Fibroblast of villous mesenchyme (primary cell): ENCODE measurements at regions not wholly inside any gene's neighbourhood (a gene's known extent, or its start where the extent isn't known, plus 50 kb on each side); places are given as distances from the start of the nearest gene placed in this dataset.
"Not testable (repeated sequence)": the region's sequence is repeated elsewhere in the genome, so short reads cannot be mapped to it uniquely, and the experiment has no call there.

Experiments used
- DNase-seq: peaks from one replicate; pipeline ENCODE4 v3.0.0-alpha.2; 2010; ENCODE audit warnings: low read depth
- H3K4me3 ChIP-seq: 2 replicates; pipeline ENCODE4 v1.5.1; 2011; ENCODE audit warnings: low read depth, mild to moderate bottlenecking, low read length
- CTCF ChIP-seq: IDR thresholded peaks from 2 replicates; pipeline ENCODE4 v1.5.1; 2012; ENCODE audit warnings: low read depth, mild to moderate bottlenecking, low read length; ENCODE audit not compliant: insufficient read depth

- not testable (repeated sequence) for H3K4me3 ChIP-seq, DNase-seq
Measured at GRCh38 chr3:48101301-48101650, 85.1 kb upstream of the MAP4 start.

- peak; percentile 40 for DNase-seq
- H3K4me3 ChIP-seq, result no peak overlapping the region
- TF ChIP-seq CTCF, result no peak
Measured at GRCh38 chr3:48092270-48092669, 76.1 kb upstream of the MAP4 start.

- no peak for DNase-seq
- H3K4me3 ChIP-seq, result no peak overlapping the region
- no peak for TF ChIP-seq CTCF
Measured at GRCh38 chr3:48090166-48090939, 74.1 kb upstream of the MAP4 start.

- peak overlapping the region; percentile 97 for H3K4me3 ChIP-seq
- peak; percentile 97 for DNase-seq
- peak; percentile 3 for TF ChIP-seq CTCF
Measured at GRCh38 chr3:48088749-48089466, 72.7 kb upstream of the MAP4 start.

- DNase-seq, result peak; percentile 42
- TF ChIP-seq CTCF, result no peak
- peak overlapping the region; percentile 97 for H3K4me3 ChIP-seq
Measured at GRCh38 chr3:48088056-48088748, 72.0 kb upstream of the MAP4 start.

GRCh38 chr3:48086705-48087104 lies 70.5 kb upstream of the MAP4 start:
- H3K4me3 ChIP-seq, result peak overlapping the region; percentile 97
- no peak for TF ChIP-seq CTCF
- peak; percentile 89 for DNase-seq

- TF ChIP-seq CTCF, result no peak
- no peak for DNase-seq
- no peak overlapping the region for H3K4me3 ChIP-seq
Measured at GRCh38 chr3:48084929-48085328, 68.7 kb upstream of the MAP4 start.
